ENCODE measurements at regions not wholly inside any gene's neighbourhood (a gene's known extent, or its start where the extent isn't known, plus 50 kb on each side); places are given as distances from the start of the nearest gene placed in this dataset.

- TF ChIP-seq EHMT2 (IDR thresholded peaks at IDR 0.05; ENCODE audit: borderline replicate concordance, low read depth, low read length) (no peak), HES4 (CRISPR knock-in tag; IDR thresholded peaks at IDR 0.05; ENCODE audit: borderline replicate concordance) (no peak), LRRFIP1 (CRISPR knock-in tag; conservative IDR thresholded peaks at IDR 0.05) (no peak), ZNF563 (CRISPR knock-in tag; IDR thresholded peaks at IDR 0.05) (no peak), TP53 (CRISPR knock-in tag; conservative IDR thresholded peaks at IDR 0.05) (no peak), HNRNPH1 (optimal IDR thresholded peaks at IDR 0.05; ENCODE audit: low read depth, low read length) (no peak), ZNF616 (CRISPR knock-in tag; IDR thresholded peaks at IDR 0.05; ENCODE audit: low read depth) (no peak), DNMT1 (CRISPR knock-in tag; IDR thresholded peaks at IDR 0.05) (no peak), SNAI1 (CRISPR knock-in tag; IDR thresholded peaks at IDR 0.05; ENCODE audit: borderline replicate concordance) (no peak), CBX5 (CRISPR knock-in tag; IDR thresholded peaks at IDR 0.05; ENCODE audit: borderline replicate concordance) (no peak), ZNF3 (CRISPR knock-in tag; IDR thresholded peaks at IDR 0.05) (no peak), HDAC1 (CRISPR knock-in tag; IDR thresholded peaks at IDR 0.05) (0 out of 2 replicates have a peak, but pooled peaks have one; percentile 8), BRF2 (CRISPR knock-in tag; IDR thresholded peaks at IDR 0.05) (no peak), EED (CRISPR knock-in tag; IDR thresholded peaks at IDR 0.05) (0 out of 2 replicates have a peak, but pooled peaks have one; percentile 40), RFXAP (CRISPR knock-in tag; IDR thresholded peaks at IDR 0.05; ENCODE audit: borderline replicate concordance) (no peak), HOXA5 (CRISPR knock-in tag; IDR thresholded peaks at IDR 0.05) (no peak), ZNF687 (CRISPR knock-in tag; IDR thresholded peaks at IDR 0.05) (no peak)
These were observed 236.7 kb upstream of the EGLN3 start (continued) for GRCh38 chr14:34187519-34188044.

Measured in HepG2 (cell line).